Keratinocyte (primary cell): ENCODE measurements at regions not wholly inside any gene's neighbourhood (a gene's known extent, or its start where the extent isn't known, plus 50 kb on each side); places are given as distances from the start of the nearest gene placed in this dataset.

Source experiments
- DNase-seq: peaks from one replicate; pipeline ENCODE4 v3.0.0-alpha.2; 2011; ENCODE audit warnings: low read depth, missing footprints, low spot score
- FAIRE-seq: peaks from 2 replicates; lab custom pipeline; 2011; peaks lifted over from hg19 to GRCh38; lab: Jason Lieb, UNC
- H2AFZ ChIP-seq: 2 replicates; pipeline ENCODE4 v1.6.0; 2012; ENCODE audit warnings: low read length, control low read depth, inconsistent platforms; ENCODE audit not compliant: control insufficient read depth
- H3K27ac ChIP-seq: 2 replicates; pipeline ENCODE4 v1.5.1; 2011; ENCODE audit warnings: low read length; ENCODE audit not compliant: control insufficient read depth, insufficient read depth
- H3K27me3 ChIP-seq: 3 replicates; pipeline ENCODE4 v1.6.0; 2011; ENCODE audit warnings: low read length; ENCODE audit not compliant: control insufficient read depth, insufficient read depth; ENCODE audit errors: extremely low read depth
- H3K36me3 ChIP-seq, 2 experiments: 2 replicates in 1 of 2; 3 replicates in 1 of 2; pipeline ENCODE4 v1.5.1; 2011; ENCODE audit warnings: low read length in 2 of 2, mild to moderate bottlenecking in 1 of 2; ENCODE audit not compliant: control insufficient read depth in 2 of 2, insufficient read depth in 2 of 2; ENCODE audit errors: extremely low read depth in 1 of 2
- H3K4me1 ChIP-seq: 3 replicates; pipeline ENCODE4 v1.5.1; 2011; ENCODE audit warnings: low read length; ENCODE audit not compliant: control insufficient read depth, insufficient read depth; ENCODE audit errors: extremely low read depth
- H3K4me2 ChIP-seq: 3 replicates; pipeline ENCODE4 v1.6.0; 2011; ENCODE audit warnings: low read depth, low read length; ENCODE audit not compliant: control insufficient read depth, insufficient read depth; ENCODE audit errors: extremely low read depth
- H3K4me3 ChIP-seq, 3 experiments: fragments of 200-600 bp in 1 of 3; sonication (generic) in 1 of 3; 2 replicates in 2 of 3; 3 replicates in 1 of 3; pipeline ENCODE4 v1.5.1; 2011 to 2016; ENCODE audit warnings: low read length in 3 of 3, mild to moderate bottlenecking in 3 of 3, control low read depth in 2 of 3, inconsistent platforms in 1 of 3, low read depth in 1 of 3, mixed read lengths in 1 of 3, mixed run types in 1 of 3, moderate library complexity in 1 of 3; ENCODE audit not compliant: control insufficient read depth in 2 of 3, insufficient read depth in 2 of 3; ENCODE audit errors: extremely low read depth in 1 of 3
- H3K79me2 ChIP-seq: 2 replicates; pipeline ENCODE4 v1.6.0; 2012; ENCODE audit warnings: low read length; ENCODE audit not compliant: control insufficient read depth, insufficient read depth
- H3K9ac ChIP-seq: 3 replicates; pipeline ENCODE4 v1.6.0; 2011; ENCODE audit warnings: low read length; ENCODE audit not compliant: control insufficient read depth, insufficient read depth; ENCODE audit errors: extremely low read depth
- H3K9me1 ChIP-seq: 3 replicates; pipeline ENCODE4 v1.6.0; 2011; ENCODE audit warnings: low read length; ENCODE audit not compliant: control insufficient read depth, insufficient read depth; ENCODE audit errors: extremely low read depth
- H3K9me3 ChIP-seq: 2 replicates; pipeline ENCODE4 v1.5.1; 2012; ENCODE audit warnings: low read depth, low read length; ENCODE audit not compliant: control insufficient read depth
- H4K20me1 ChIP-seq: 3 replicates; pipeline ENCODE4 v1.6.0; 2011; ENCODE audit warnings: low read length; ENCODE audit not compliant: control insufficient read depth, insufficient read depth; ENCODE audit errors: extremely low read depth
- EZH2 ChIP-seq: IDR thresholded peaks from one replicate; pipeline ENCODE4 v1.6.1; 2012; ENCODE audit warnings: inconsistent platforms, mild to moderate bottlenecking, low read length, moderate library complexity
- dilution Hi-C: fragments of 300-500 bp; cut with MboI; formaldehyde crosslinking; loops from one replicate; pipeline ENCODE4 v1.7.0; 2020; ENCODE audit warnings: low sequenced_read_pairs; ENCODE audit not compliant: extremely low pct_ligation_motif_present
- TF ChIP-seq, protein P1 (sequence below), 3 experiments: IDR thresholded peaks in 1 of 3; conservative IDR thresholded peaks in 1 of 3; optimal IDR thresholded peaks in 1 of 3; 2 replicates in 2 of 3; 3 replicates in 1 of 3; pipeline versions ENCODE3 to v1.5.1; 2011; ENCODE audit warnings: low read length in 3 of 3, mild to moderate bottlenecking in 3 of 3, moderate library complexity in 2 of 3, control low read depth in 1 of 3, inconsistent platforms in 1 of 3; ENCODE audit not compliant: insufficient read depth in 2 of 3; ENCODE audit errors: extremely low read depth in 1 of 3

- Histone ChIP-seq H3K4me1 (no peaks in the 10 kb centered on the region), H2AFZ (no peak overlapping the region), H3K79me2 (no peaks in the 10 kb centered on the region), H3K4me2 (no peak overlapping the region), H3K9ac (no peak overlapping the region), H3K9me3 (no peaks in the 10 kb centered on the region), H4K20me1 (no peaks in the 10 kb centered on the region), H3K4me3 (no peak overlapping the region), H3K36me3 (no peaks in the 10 kb centered on the region), H3K27ac (no peak overlapping the region), H3K9me1 (no peaks in the 10 kb centered on the region), H3K27me3 (no peaks in the 10 kb centered on the region)
- TF ChIP-seq, protein P1, sequence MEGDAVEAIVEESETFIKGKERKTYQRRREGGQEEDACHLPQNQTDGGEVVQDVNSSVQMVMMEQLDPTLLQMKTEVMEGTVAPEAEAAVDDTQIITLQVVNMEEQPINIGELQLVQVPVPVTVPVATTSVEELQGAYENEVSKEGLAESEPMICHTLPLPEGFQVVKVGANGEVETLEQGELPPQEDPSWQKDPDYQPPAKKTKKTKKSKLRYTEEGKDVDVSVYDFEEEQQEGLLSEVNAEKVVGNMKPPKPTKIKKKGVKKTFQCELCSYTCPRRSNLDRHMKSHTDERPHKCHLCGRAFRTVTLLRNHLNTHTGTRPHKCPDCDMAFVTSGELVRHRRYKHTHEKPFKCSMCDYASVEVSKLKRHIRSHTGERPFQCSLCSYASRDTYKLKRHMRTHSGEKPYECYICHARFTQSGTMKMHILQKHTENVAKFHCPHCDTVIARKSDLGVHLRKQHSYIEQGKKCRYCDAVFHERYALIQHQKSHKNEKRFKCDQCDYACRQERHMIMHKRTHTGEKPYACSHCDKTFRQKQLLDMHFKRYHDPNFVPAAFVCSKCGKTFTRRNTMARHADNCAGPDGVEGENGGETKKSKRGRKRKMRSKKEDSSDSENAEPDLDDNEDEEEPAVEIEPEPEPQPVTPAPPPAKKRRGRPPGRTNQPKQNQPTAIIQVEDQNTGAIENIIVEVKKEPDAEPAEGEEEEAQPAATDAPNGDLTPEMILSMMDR (optimal IDR thresholded peaks at IDR 0.05 in 1 of 3, IDR thresholded peaks at IDR 0.05 in 1 of 3, conservative IDR thresholded peaks at IDR 0.05 in 1 of 3; ENCODE audit: extremely low read depth in 1 of 3, insufficient read depth in 2 of 3, low read length in 3 of 3) = no peak
- TF ChIP-seq EZH2 = no peak
- DNase-seq (no peak), FAIRE-seq (no peak)
- dilution Hi-C loops = no loop called here
These were observed 408.2 kb upstream of the HNRNPA3 start for GRCh38 chr2:176804392-176804791.

DNA sequence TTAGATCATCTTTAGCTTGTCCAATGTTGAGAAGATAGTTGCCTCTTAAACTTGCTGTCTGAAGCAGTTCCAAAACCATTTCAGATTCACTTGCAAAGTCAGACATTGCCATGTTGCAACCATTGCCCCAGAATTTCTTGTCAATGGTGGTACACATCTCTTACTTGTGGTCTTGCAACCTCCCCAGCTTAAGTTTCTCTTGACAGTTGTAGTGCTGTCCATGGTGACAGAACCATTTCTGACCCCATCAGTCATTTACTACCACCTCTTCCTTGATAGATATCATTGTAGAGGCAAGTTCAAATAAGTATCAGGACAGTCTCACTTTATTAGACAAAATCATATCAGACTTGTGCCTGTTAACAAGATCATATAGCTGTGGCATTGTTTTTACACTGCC, 407.2 kb upstream of the HNRNPA3 start:
- dilution Hi-C loops = no loop called here
- no peaks in the 10 kb centered on the region for H3K36me3 ChIP-seq

More for the DNA sequence above, 407.2 kb upstream of the HNRNPA3 start:
- Histone ChIP-seq H3K9ac (no peak overlapping the region), H3K9me3 (no peaks in the 10 kb centered on the region), H3K4me2 (no peak overlapping the region), H3K4me3 (no peak overlapping the region), H3K9me1 (no peaks in the 10 kb centered on the region), H3K27me3 (no peaks in the 10 kb centered on the region), H3K4me1 (no peaks in the 10 kb centered on the region), H2AFZ (no peak overlapping the region), H4K20me1 (no peaks in the 10 kb centered on the region), H3K79me2 (no peaks in the 10 kb centered on the region), H3K27ac (no peak overlapping the region)
- DNase-seq = no peak
- no peak for TF ChIP-seq EZH2
- TF ChIP-seq, protein P1 (optimal IDR thresholded peaks at IDR 0.05 in 1 of 3, IDR thresholded peaks at IDR 0.05 in 1 of 3, conservative IDR thresholded peaks at IDR 0.05 in 1 of 3; ENCODE audit: extremely low read depth in 1 of 3, insufficient read depth in 2 of 3, low read length in 3 of 3) = no peak
- no peak for FAIRE-seq
